ENCODE measurements at regions not wholly inside any gene's neighbourhood (a gene's known extent, or its start where the extent isn't known, plus 50 kb on each side); places are given as distances from the start of the nearest gene placed in this dataset.

- Mint-ChIP-seq H3K4me1 (no peaks in the 10 kb centered on the region), H3K4me3 (no peak overlapping the region), H3K9me3 (peaks cover 4% of the 10 kb centered on the region), H3K27ac (no peak overlapping the region), H3K36me3 (no peaks in the 10 kb centered on the region), H3K27me3 (no peaks in the 10 kb centered on the region)
- ATAC-seq, result no peak
Observed at GRCh38 chr10:130618647-130619046, 482.5 kb downstream of the GLRX3 start.

DNA sequence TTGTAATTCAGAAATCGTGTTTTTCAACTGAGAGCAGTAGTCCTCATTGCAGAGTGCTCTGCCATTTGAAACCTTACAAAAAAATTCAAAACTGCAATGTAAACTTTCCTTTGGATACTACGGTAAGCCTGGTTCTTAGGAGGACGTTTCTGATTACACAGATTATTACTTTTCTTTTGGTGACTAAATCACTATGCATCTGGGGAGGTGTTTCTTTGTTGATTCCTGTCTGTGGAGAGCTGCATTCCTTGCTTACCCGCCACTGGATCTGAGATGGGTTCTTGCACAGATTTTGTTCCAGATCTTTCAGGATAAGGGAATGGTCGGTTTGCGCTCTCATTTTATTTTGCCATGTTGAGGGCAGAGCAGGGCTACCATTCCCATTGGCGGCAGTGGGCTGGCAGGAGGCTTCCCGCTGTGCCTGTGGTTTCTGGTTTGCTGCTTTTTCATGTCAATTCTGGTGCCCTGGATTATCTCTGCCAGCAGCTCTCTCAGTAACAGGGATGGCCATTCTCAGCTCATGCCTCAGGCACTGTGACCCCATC is 485.1 kb downstream of the GLRX3 start:
- no peaks in the 10 kb centered on the region for H3K4me1 Mint-ChIP-seq
- no peak overlapping the region for H3K27ac Mint-ChIP-seq
- no peak overlapping the region for H3K4me3 Mint-ChIP-seq
- no peaks in the 10 kb centered on the region for H3K27me3 Mint-ChIP-seq
- peaks cover 4% of the 10 kb centered on the region for H3K9me3 Mint-ChIP-seq
- ATAC-seq, result no peak
- H3K36me3 Mint-ChIP-seq, result no peaks in the 10 kb centered on the region

DNA sequence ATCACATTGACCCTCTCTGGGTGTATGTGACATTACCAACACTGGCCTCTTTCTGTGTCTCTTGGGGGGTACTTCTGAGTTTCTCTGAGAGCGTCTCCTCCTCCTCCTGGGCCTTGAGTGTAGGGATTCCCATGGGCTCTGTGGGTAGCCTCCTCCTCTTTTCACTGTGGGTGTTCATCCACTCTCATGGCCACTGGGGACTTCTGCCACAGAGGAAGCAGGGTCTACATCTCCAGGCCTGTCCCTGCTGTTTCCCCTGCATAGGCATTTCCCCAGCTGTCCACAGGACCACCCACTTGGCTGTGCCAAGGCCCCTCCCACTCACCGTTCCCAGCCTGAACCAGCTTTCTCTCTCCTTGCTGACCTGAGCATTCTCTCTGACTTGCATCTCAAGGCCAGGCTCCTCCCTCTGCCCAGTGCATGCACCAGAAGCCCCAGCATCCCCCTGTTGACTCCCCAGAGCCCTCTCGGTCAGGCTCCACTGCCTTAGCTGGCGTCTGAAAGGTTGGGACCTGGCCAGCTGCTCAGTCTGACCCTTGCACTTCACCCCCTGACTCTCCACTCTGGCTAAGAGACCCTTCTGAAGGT is 487.6 kb downstream of the GLRX3 start:
- ATAC-seq, result no peak
- no peaks in the 10 kb centered on the region for H3K27me3 Mint-ChIP-seq
- no peaks in the 10 kb centered on the region for H3K4me1 Mint-ChIP-seq
- H3K4me3 Mint-ChIP-seq, result no peak overlapping the region
- H3K36me3 Mint-ChIP-seq, result no peaks in the 10 kb centered on the region
- H3K9me3 Mint-ChIP-seq, result peaks cover 4% of the 10 kb centered on the region
- no peak overlapping the region for H3K27ac Mint-ChIP-seq

DNA sequence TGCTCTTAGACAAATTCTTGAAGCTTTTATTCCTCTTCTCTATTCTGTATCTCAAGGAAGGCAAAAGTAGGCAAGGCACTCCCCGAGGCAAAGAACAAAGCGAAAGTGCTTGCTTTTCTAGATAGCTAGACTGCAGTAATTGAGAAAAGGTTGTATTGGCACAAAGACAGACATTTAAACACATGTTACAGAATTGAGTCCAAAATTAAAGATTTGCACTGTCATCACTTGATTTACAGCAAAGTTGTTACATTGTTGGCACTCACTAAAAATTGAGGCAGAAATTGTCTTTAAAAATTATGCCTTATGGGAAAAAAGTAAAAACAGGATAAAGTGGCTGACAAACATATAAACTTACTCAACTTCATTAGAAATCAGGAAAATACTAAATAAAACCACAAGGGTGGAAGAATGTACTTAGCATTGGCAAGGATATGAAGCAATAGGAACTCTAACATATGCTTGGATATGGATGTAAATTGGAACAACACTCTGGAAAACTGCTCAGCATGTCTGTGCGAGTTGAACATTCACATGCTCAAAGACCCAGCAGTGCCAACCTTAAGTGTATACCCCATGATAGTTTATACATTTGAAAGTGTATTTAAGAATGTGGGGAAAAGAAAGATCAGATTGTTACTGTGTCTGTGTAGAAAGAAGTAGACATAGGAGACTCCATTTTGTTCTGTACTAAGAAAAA is 491.3 kb downstream of the GLRX3 start:
- Mint-ChIP-seq H3K4me1 (no peaks in the 10 kb centered on the region), H3K36me3 (no peaks in the 10 kb centered on the region), H3K27me3 (no peaks in the 10 kb centered on the region), H3K4me3 (no peak overlapping the region), H3K27ac (no peak overlapping the region), H3K9me3 (peaks cover 2% of the 10 kb centered on the region)
- no peak for ATAC-seq

DNA sequence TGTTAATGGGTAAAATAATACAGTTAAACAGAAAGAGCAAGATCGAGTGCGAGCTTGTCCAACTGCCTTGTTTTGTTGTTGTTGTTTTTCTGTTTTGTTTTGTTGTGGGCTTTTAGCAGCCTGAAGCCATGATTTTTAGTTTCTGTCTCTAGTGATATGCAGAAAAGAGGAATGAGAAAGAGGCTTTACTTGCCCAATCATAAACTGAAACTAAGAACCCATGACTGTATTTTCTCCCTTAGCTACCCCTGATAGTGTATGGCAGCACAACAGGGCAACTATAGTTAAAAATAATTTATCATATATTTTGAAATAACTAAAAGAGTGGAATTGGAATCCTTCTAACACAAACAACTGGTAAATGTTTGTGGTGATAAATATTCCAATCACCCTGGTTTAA is 493.9 kb downstream of the GLRX3 start:
- Mint-ChIP-seq H3K36me3 (no peaks in the 10 kb centered on the region), H3K4me3 (no peak overlapping the region), H3K27me3 (peaks cover under 1% of the 10 kb centered on the region), H3K9me3 (peaks cover 2% of the 10 kb centered on the region), H3K27ac (no peak overlapping the region), H3K4me1 (no peaks in the 10 kb centered on the region)
- no peak for ATAC-seq

- ATAC-seq, result no peak
- Mint-ChIP-seq H3K27me3 (peaks cover 9% of the 10 kb centered on the region), H3K27ac (no peak overlapping the region), H3K9me3 (peaks cover 2% of the 10 kb centered on the region), H3K36me3 (no peaks in the 10 kb centered on the region), H3K4me1 (no peaks in the 10 kb centered on the region), H3K4me3 (no peak overlapping the region)
Observed at GRCh38 chr10:130631142-130632096, 495.2 kb downstream of the GLRX3 start.

DNA sequence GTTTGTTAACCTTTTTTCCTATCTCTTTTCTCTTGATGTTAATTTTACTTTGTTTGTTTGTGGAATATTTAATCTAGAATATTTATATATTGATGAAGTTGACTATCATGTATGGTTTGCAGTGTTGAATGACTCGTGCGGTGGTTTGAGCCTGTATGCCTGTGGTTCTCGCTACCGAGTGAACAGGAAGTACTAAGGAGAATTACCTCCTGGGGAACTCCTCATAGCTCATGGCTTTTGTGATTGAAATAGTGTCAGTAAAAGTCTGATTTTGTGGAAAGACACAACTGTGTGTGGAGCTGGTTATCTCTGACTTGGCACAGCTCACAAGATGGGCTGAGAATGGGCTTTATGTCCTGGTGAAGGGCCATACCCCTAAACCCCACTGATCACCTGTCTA is 498.6 kb downstream of the GLRX3 start:
- no peak for ATAC-seq
- H3K36me3 Mint-ChIP-seq, result no peaks in the 10 kb centered on the region
- H3K4me1 Mint-ChIP-seq, result no peaks in the 10 kb centered on the region
- H3K27me3 Mint-ChIP-seq, result peaks cover 9% of the 10 kb centered on the region
- H3K4me3 Mint-ChIP-seq, result no peak overlapping the region
- peaks cover 2% of the 10 kb centered on the region for H3K9me3 Mint-ChIP-seq
- no peak overlapping the region for H3K27ac Mint-ChIP-seq

DNA sequence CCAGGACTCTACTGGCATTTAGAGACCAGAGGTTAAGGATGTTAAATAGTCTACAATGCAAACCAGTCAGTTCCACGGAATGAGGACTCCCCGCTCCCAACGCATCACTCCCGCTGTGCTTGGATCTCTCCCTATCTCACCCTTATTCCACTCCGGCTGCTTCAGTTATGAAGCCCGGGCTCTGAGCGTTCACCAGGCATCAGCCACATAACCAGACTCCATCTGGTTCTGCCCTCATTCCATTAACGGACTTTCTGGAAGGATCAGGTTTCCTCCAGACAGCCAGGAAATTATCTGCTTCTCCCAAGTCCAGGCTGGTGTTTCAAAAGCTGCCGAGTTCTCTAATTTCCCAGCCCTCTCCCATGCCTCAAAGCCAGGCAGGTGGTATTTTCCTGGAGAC is 499.3 kb downstream of the GLRX3 start:
- no peaks in the 10 kb centered on the region for H3K36me3 Mint-ChIP-seq
- no peak overlapping the region for H3K27ac Mint-ChIP-seq
- H3K9me3 Mint-ChIP-seq, result peaks cover 3% of the 10 kb centered on the region
- H3K4me1 Mint-ChIP-seq, result no peaks in the 10 kb centered on the region
- no peak for ATAC-seq
- H3K27me3 Mint-ChIP-seq, result peaks cover 9% of the 10 kb centered on the region
- H3K4me3 Mint-ChIP-seq, result no peak overlapping the region

DNA sequence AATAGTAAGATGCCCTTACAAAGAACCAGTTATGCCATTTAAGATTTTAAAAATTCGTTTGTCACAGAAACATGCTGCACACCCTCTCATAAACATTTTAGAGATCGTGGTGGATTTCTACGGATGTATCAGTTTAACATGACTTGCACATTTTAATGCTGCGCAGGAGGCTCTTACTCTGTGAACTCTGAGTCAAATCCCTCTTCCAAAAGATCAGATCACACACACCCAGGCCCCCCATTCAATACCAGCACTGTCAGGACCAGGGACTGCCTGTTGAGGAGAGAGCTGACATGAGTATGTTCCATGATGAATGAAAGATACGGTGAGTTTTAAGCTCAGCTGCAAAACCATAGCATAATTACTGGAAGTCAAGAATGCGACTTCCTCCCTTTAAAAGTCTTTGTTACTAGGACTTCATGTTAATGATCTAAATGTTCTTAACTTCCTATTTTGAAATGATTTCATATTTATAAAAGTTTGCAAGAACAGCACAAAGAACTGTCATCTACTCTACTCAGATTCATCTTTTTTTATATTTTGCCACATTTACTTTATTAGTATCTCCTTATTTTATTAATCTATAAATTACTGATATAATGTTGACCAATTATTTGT is 500.2 kb downstream of the GLRX3 start:
- Mint-ChIP-seq H3K4me3 (no peak overlapping the region), H3K27ac (no peak overlapping the region), H3K4me1 (no peaks in the 10 kb centered on the region), H3K27me3 (peaks cover 9% of the 10 kb centered on the region), H3K36me3 (no peaks in the 10 kb centered on the region), H3K9me3 (peaks cover 5% of the 10 kb centered on the region)
- ATAC-seq, result no peak

DNA sequence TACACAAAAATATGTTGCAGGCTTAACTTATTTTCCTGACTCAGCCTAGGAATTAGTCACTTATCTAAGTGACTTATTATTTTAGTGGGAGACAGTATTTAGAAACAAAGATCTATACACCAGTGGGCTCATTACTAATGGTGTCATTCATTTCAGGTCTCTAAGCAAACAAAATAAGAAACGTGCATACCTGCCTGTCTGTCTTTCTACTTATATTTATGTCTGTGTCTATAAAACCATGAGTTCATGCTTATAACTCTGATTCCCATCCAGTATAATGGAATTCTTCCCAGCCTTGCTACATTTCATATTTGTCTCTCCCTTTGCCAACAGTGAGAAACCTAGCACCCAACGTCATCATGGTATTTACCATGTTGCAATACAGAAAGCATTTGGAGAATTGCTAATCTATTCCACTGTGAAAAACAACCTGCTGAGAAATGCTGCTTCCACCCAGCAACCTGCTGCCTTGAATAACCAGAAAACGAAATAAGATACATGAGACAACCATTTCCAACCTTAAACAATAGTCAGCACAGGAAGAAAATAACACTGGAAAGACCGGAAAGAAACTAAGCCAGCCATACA is 501.0 kb downstream of the GLRX3 start:
- Mint-ChIP-seq H3K27me3 (peaks cover 9% of the 10 kb centered on the region), H3K4me1 (no peaks in the 10 kb centered on the region)

DNA sequence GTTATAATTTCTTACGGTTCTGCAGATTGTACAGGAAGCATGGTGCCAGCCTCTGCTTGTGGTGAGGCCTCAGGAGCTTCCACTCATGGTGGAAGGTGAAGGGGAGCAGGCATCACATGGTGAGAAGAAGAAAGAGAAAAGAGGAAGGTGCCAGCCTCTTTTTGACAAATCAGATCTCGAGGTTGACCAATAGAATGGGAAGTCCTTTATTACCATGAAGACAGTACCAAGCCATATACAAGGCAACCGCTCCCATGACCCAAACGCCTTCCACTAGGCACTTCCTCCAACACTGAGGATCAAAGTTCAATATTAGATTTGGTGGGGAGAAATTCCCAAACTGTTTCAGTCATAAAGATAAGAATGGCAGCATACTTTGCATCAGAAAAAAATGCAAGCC is 502.8 kb downstream of the GLRX3 start:
- no peak for ATAC-seq
- Mint-ChIP-seq H3K27ac (no peak overlapping the region), H3K36me3 (no peaks in the 10 kb centered on the region), H3K27me3 (peaks cover 9% of the 10 kb centered on the region), H3K9me3 (peaks cover 8% of the 10 kb centered on the region), H3K4me3 (no peak overlapping the region), H3K4me1 (no peaks in the 10 kb centered on the region)

More for the DNA sequence above, 501.0 kb downstream of the GLRX3 start:
- no peak for ATAC-seq
- Mint-ChIP-seq H3K27ac (no peak overlapping the region), H3K4me3 (no peak overlapping the region), H3K36me3 (no peaks in the 10 kb centered on the region), H3K9me3 (peaks cover 8% of the 10 kb centered on the region)

GRCh38 chr10:130642926-130643325 is 506.7 kb downstream of the GLRX3 start:
- H3K36me3 Mint-ChIP-seq, result no peaks in the 10 kb centered on the region
- no peak for ATAC-seq
- no peak overlapping the region for H3K27ac Mint-ChIP-seq
- H3K4me1 Mint-ChIP-seq, result no peaks in the 10 kb centered on the region
- H3K4me3 Mint-ChIP-seq, result no peak overlapping the region
- H3K9me3 Mint-ChIP-seq, result peaks cover 15% of the 10 kb centered on the region
- H3K27me3 Mint-ChIP-seq, result no peaks in the 10 kb centered on the region

- Mint-ChIP-seq H3K27me3 (no peaks in the 10 kb centered on the region), H3K36me3 (no peaks in the 10 kb centered on the region), H3K4me3 (no peak overlapping the region), H3K27ac (no peak overlapping the region), H3K4me1 (no peaks in the 10 kb centered on the region), H3K9me3 (peaks cover 9% of the 10 kb centered on the region)
- ATAC-seq, result no peak
Observed at GRCh38 chr10:130647341-130647740, 511.1 kb downstream of the GLRX3 start.

DNA sequence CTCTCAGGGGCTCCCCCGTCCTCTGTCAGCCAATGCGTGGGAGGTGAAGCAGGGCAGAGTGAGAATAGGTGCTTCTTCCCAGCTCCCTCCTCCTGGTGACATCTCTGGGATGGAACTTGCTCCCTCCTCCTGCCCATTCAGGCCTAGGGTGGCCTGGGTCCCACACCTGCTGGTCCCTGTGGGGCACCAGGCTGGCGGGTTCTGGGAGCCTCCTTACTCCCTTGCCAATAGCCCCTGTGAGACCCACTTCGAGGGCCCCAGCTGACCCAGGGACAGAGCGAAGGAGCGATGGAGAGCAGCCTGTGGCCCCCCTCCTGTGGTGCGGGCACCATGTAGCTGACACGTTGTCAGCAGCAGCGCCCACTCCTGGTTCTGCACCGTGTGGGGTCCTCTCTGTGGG is 512.6 kb downstream of the GLRX3 start:
- no peak for ATAC-seq
- H3K4me3 Mint-ChIP-seq, result no peak overlapping the region
- no peaks in the 10 kb centered on the region for H3K4me1 Mint-ChIP-seq
- H3K9me3 Mint-ChIP-seq, result peaks cover 13% of the 10 kb centered on the region
- H3K27me3 Mint-ChIP-seq, result no peaks in the 10 kb centered on the region
- no peak overlapping the region for H3K27ac Mint-ChIP-seq
- H3K36me3 Mint-ChIP-seq, result no peaks in the 10 kb centered on the region

DNA sequence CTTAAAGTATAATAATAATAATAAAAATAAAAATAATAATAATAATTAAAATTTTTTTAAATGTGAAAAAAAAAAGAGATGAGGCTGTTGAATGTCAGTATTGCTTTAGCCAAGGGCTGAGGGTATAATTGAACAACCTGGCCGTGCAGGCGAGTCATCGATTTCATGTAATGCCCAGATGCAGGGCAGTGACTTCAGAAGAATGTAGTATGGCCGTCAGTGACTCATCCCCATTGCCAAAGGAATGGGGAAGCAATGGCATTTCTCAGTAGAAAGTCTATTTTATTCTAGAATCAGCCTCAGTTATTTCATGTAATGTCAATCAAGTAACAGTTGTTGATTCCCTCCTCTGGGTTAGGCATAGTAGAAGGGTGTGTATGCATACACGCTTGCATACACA is 516.4 kb downstream of the GLRX3 start:
- ATAC-seq, result no peak
- H3K4me1 Mint-ChIP-seq, result no peaks in the 10 kb centered on the region
- H3K27ac Mint-ChIP-seq, result no peak overlapping the region

More for the DNA sequence above, 516.4 kb downstream of the GLRX3 start:
- Mint-ChIP-seq H3K9me3 (peaks cover 7% of the 10 kb centered on the region), H3K27me3 (no peaks in the 10 kb centered on the region), H3K4me3 (no peak overlapping the region), H3K36me3 (no peaks in the 10 kb centered on the region)
